Fibroblast of skin of right biceps (primary cell): ENCODE measurements at regions not wholly inside any gene's neighbourhood (a gene's known extent, or its start where the extent isn't known, plus 50 kb on each side); places are given as distances from the start of the nearest gene placed in this dataset.
A peak's percentile ranks its signal among the peaks of the same experiment; 100 is the strongest.

Experiments
- DNase-seq: peaks from one replicate; pipeline ENCODE4 v3.0.0-alpha.2; 2013

GRCh38 chr18:61676773-61677434, 215.9 kb downstream of the RNF152 start:
- DNase-seq: peak; percentile 65

- peak; percentile 26 for DNase-seq
Observed at GRCh38 chr18:61669320-61669719, 223.5 kb downstream of the RNF152 start.

- no peak for DNase-seq
Observed at GRCh38 chr18:61666876-61667590, 225.8 kb downstream of the RNF152 start.

GRCh38 chr18:61664419-61665084, 228.3 kb downstream of the RNF152 start:
- no peak for DNase-seq

- no peak for DNase-seq
Observed at GRCh38 chr18:61662726-61663125, 230.1 kb downstream of the RNF152 start.

GRCh38 chr18:61658431-61658830, 234.4 kb downstream of the RNF152 start:
- no peak for DNase-seq

- DNase-seq: no peak
Observed at GRCh38 chr18:61657066-61657732, 235.6 kb downstream of the RNF152 start.

GRCh38 chr18:61655630-61656029, 237.2 kb downstream of the RNF152 start:
- DNase-seq: no peak

GRCh38 chr18:61653823-61654551, 238.8 kb downstream of the RNF152 start:
- DNase-seq: no peak

GRCh38 chr18:61651880-61652268, 240.9 kb downstream of the RNF152 start:
- DNase-seq: no peak

GRCh38 chr18:61651145-61651879, 241.5 kb downstream of the RNF152 start:
- DNase-seq: no peak

- no peak for DNase-seq
Observed at GRCh38 chr18:61643884-61644647, 248.7 kb downstream of the RNF152 start.

GRCh38 chr18:61639886-61640285, 252.9 kb downstream of the RNF152 start:
- no peak for DNase-seq

- DNase-seq: no peak
Observed at GRCh38 chr18:61637905-61638595, 254.8 kb downstream of the RNF152 start.

GRCh38 chr18:61637319-61637718, 255.5 kb downstream of the RNF152 start:
- DNase-seq: no peak

- peak; percentile 53 for DNase-seq
Observed at GRCh38 chr18:61635901-61636528, 256.8 kb downstream of the RNF152 start.

- DNase-seq: peak; percentile 63
Observed at GRCh38 chr18:61628085-61628484, 264.7 kb downstream of the RNF152 start.

- DNase-seq: peak; percentile 11
Observed at GRCh38 chr18:61624631-61625030, 268.2 kb downstream of the RNF152 start.

- DNase-seq: no peak
Observed at GRCh38 chr18:61619783-61620182, 273.0 kb downstream of the RNF152 start.

GRCh38 chr18:61618816-61619215, 274.0 kb downstream of the RNF152 start:
- DNase-seq: no peak
